ENCODE measurements at regions not wholly inside any gene's neighbourhood (a gene's known extent, or its start where the extent isn't known, plus 50 kb on each side); places are given as distances from the start of the nearest gene placed in this dataset.
"Not testable (repeated sequence)": the region's sequence is repeated elsewhere in the genome, so short reads cannot be mapped to it uniquely, and the experiment has no call there.

DNA sequence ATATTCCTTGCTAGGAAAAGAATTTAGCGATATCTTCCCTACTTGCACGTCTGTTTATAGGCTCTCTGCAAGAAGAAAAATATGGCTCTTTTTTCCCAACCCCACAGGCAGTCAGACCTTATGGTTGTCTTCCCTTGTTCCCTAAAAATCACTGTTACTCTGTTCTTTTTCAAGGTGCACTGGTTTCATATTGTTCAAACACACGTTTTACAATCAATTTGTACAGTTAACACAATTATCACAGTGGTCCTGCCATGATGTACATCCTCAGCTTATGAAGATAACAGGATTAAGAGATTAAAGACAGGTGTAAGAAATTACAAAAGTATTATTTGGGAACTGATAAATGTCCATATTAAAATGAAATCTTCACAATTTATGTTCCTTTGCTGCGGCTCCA is 51.7 kb upstream of the MORC3 start:
- TF ChIP-seq CTCF (IDR thresholded peaks at IDR 0.05); EZH2 (IDR thresholded peaks at IDR 0.05; ENCODE audit: borderline replicate concordance, insufficient read depth, low read depth, low read length, poor library complexity, severe bottlenecking): not testable (repeated sequence)

Measured in B cell (primary cell).